HCT116 (cell line): ENCODE measurements at regions not wholly inside any gene's neighbourhood (a gene's known extent, or its start where the extent isn't known, plus 50 kb on each side); places are given as distances from the start of the nearest gene placed in this dataset.

Experiments
- ATAC-seq: fragments of 200-7000 bp; cut with Tn5 transposase; 2 replicates; pipeline ENCODE4 v1.9.1; 2020; ENCODE audit warnings: mild to moderate bottlenecking, moderate library complexity
- BruUV-seq: library from RNA; stranded (reverse); fragments of 400-500 nt; replicated peaks from 2 replicates; lab custom pipeline; 2021; lab: Mats Ljungman, UMichigan
- CTCF ChIA-PET: fragments of 300-600 bp; sonication (Branson Sonifier 250); formaldehyde crosslinking; loops from one replicate; lab custom pipeline; 2021; ENCODE audit warnings: antibody characterized with exemption; lab: Charles Lee
- POLR2A ChIA-PET: fragments of 300-600, 350-600 bp; sonication (Branson Sonifier 250); formaldehyde crosslinking; loops from one replicate; lab custom pipeline; 2021; ENCODE audit warnings: antibody characterized with exemption; lab: Charles Lee
- RAD21 ChIA-PET, 2 experiments: fragments of 300-600 bp; sonication (Branson Sonifier 250); formaldehyde crosslinking; loops; one replicate each; lab custom pipeline; 2023; ENCODE audit warnings: low total read pairs in 2 of 2; ENCODE audit not compliant: uncharacterized antibody in 2 of 2, unreplicated experiment in 2 of 2, low non-redundant PET in 1 of 2; lab: Charles Lee
- DNase-seq: peaks from one replicate; pipeline ENCODE4 v3.0.0-alpha.2; 2010; ENCODE audit warnings: low read depth, low spot score
- H2AFZ ChIP-seq: fragments of 200-600 bp; shearing (Covaris generic), sonication (generic); 2 replicates; pipeline ENCODE4 v1.6.1; 2017; ENCODE audit warnings: low read depth, mixed run types, mixed read lengths, antibody characterized with exemption, low read length; ENCODE audit not compliant: poor library complexity, severe bottlenecking
- H3K27ac ChIP-seq: 2 replicates; pipeline ENCODE4 v1.5.1; 2012; ENCODE audit warnings: low read depth, low read length
- H3K27me3 ChIP-seq: fragments of 200-600 bp; sonication (generic); 2 replicates; pipeline ENCODE4 v1.6.1; 2016; ENCODE audit warnings: mixed run types, low read length, mixed read lengths; ENCODE audit not compliant: insufficient read depth
- H3K36me3 ChIP-seq, 2 experiments: fragments of 200-500 bp in 1 of 2; fragments of 200-600 bp in 1 of 2; sonication (Bioruptor generic) in 1 of 2; sonication (generic) in 1 of 2; 2 replicates each; pipeline versions ENCODE4 v1.5.1 to v1.6.1; 2014 to 2016; ENCODE audit warnings: low read length in 2 of 2, inconsistent platforms in 1 of 2, mixed read lengths in 1 of 2, mixed run types in 1 of 2; ENCODE audit not compliant: insufficient read depth in 2 of 2, control insufficient read depth in 1 of 2
- H3K4me1 ChIP-seq, 2 experiments: fragments of 200-600 bp in 1 of 2; sonication (generic) in 1 of 2; 2 replicates each; pipeline versions ENCODE4 v1.5.1 to v1.6.1; 2012 to 2017; ENCODE audit warnings: low read length in 2 of 2, inconsistent platforms in 1 of 2, mild to moderate bottlenecking in 1 of 2, mixed read lengths in 1 of 2, mixed run types in 1 of 2, moderate library complexity in 1 of 2; ENCODE audit not compliant: insufficient read depth in 2 of 2, control insufficient read depth in 1 of 2
- H3K4me2 ChIP-seq: fragments of 200-600 bp; sonication (generic); 2 replicates; pipeline ENCODE4 v1.6.1; 2017; ENCODE audit warnings: mixed run types, low read length, mixed read lengths
- H3K4me3 ChIP-seq, 2 experiments: fragments of 200-600 bp in 1 of 2; sonication (generic) in 1 of 2; replicated peaks in 1 of 2; 2 replicates each; pipeline ENCODE4 v1.5.1; 2011 to 2016; ENCODE audit warnings: low read length in 2 of 2, control low read depth in 1 of 2, low read depth in 1 of 2, mild to moderate bottlenecking in 1 of 2, mixed read lengths in 1 of 2, mixed run types in 1 of 2
- H3K79me2 ChIP-seq: fragments of 200-600 bp; sonication (generic); 2 replicates; pipeline ENCODE4 v1.6.1; 2017; ENCODE audit warnings: mild to moderate bottlenecking, mixed run types, low read length, moderate library complexity, mixed read lengths; ENCODE audit not compliant: insufficient read depth
- H3K9ac ChIP-seq: fragments of 200-600 bp; sonication (generic); 2 replicates; pipeline ENCODE4 v1.6.1; 2016; ENCODE audit warnings: low read length, mixed read lengths
- H3K9me2 ChIP-seq: fragments of 200-600 bp; sonication (generic), shearing (Covaris generic); 2 replicates; pipeline ENCODE4 v1.6.1; 2017; ENCODE audit warnings: mixed run types, mild to moderate bottlenecking, moderate library complexity; ENCODE audit not compliant: insufficient read depth
- H3K9me3 ChIP-seq, 2 experiments: fragments of 200-500 bp in 1 of 2; fragments of 200-600 bp in 1 of 2; sonication (Bioruptor generic) in 1 of 2; sonication (generic) in 1 of 2; 2 replicates each; pipeline ENCODE4 v1.6.1; 2014 to 2017; ENCODE audit warnings: low read length in 2 of 2, mixed read lengths in 2 of 2, inconsistent platforms in 1 of 2, low read depth in 1 of 2, mild to moderate bottlenecking in 1 of 2, mixed run types in 1 of 2, moderate library complexity in 1 of 2; ENCODE audit not compliant: control insufficient read depth in 1 of 2, insufficient read depth in 1 of 2
- H4K20me1 ChIP-seq: fragments of 200-600 bp; sonication (generic), shearing (Covaris generic); 2 replicates; pipeline ENCODE4 v1.6.1; 2017; ENCODE audit warnings: mixed run types, mild to moderate bottlenecking, moderate library complexity; ENCODE audit not compliant: insufficient read depth
- CBX3 ChIP-seq: IDR thresholded peaks from 2 replicates; pipeline ENCODE4 v1.6.1; 2012; ENCODE audit warnings: low read depth
- EGR1 ChIP-seq: IDR thresholded peaks from 2 replicates; pipeline ENCODE4 v1.6.1; 2012; ENCODE audit warnings: low read depth
- ELF1 ChIP-seq: IDR thresholded peaks from 2 replicates; pipeline ENCODE4 v1.6.1; 2012; ENCODE audit warnings: low read depth, borderline replicate concordance
- EZH2 ChIP-seq: fragments of 200-600 bp; sonication (generic); IDR thresholded peaks from 2 replicates; pipeline ENCODE4 v1.6.1; 2017; ENCODE audit warnings: antibody characterized with exemption, mixed run types
- EZH2phosphoT487 ChIP-seq: fragments of 200-600 bp; IDR thresholded peaks from 2 replicates; pipeline ENCODE4 v1.6.1; 2018; ENCODE audit warnings: antibody characterized with exemption, borderline replicate concordance
- FOSL1 ChIP-seq: IDR thresholded peaks from 2 replicates; pipeline ENCODE4 v1.6.1; 2012; ENCODE audit warnings: low read depth
- JUND ChIP-seq: IDR thresholded peaks from 2 replicates; pipeline ENCODE4 v1.6.1; 2012
- POLR2AphosphoS5 ChIP-seq: IDR thresholded peaks from 2 replicates; pipeline ENCODE4 v1.6.1; 2011; ENCODE audit warnings: mild to moderate bottlenecking, low read depth, low read length, moderate library complexity
- SP1 ChIP-seq: IDR thresholded peaks from 2 replicates; pipeline ENCODE4 v1.6.1; 2012; ENCODE audit warnings: low read depth
- SRF ChIP-seq: IDR thresholded peaks from 2 replicates; pipeline ENCODE4 v1.6.1; 2012; ENCODE audit warnings: low read depth
- TCF7L2 ChIP-seq: IDR thresholded peaks from 2 replicates; pipeline ENCODE4 v1.7.0; 2011; ENCODE audit warnings: borderline replicate concordance, inconsistent platforms; ENCODE audit not compliant: insufficient read depth, insufficient read length; ENCODE audit errors: extremely low read depth
- YY1 ChIP-seq: IDR thresholded peaks from 2 replicates; pipeline ENCODE4 v1.6.1; 2011; ENCODE audit warnings: low read length, low read depth, moderate library complexity, mild to moderate bottlenecking; ENCODE audit not compliant: insufficient replicate concordance; ENCODE audit errors: extremely low read depth
- ZNF274 ChIP-seq: fragments of 200-500 bp; sonication (Bioruptor generic); IDR thresholded peaks from 2 replicates; pipeline ENCODE4 v1.6.1; 2014; ENCODE audit warnings: mild to moderate bottlenecking, low read depth, low read length, inconsistent platforms
- intact Hi-C: fragments of 100-400 bp; cut with micrococcal nuclease; formaldehyde crosslinking; loops from 2 replicates; pipeline ENCODE4 v1.10.0; 2022
- TF ChIP-seq, protein P1 (sequence below): IDR thresholded peaks from 2 replicates; pipeline ENCODE4 v1.6.1; 2012
- TF ChIP-seq, protein P2 (sequence below): IDR thresholded peaks from 2 replicates; pipeline ENCODE4 v1.6.1; 2011; ENCODE audit warnings: mild to moderate bottlenecking, low read length, moderate library complexity; ENCODE audit not compliant: insufficient replicate concordance; ENCODE audit errors: extremely low read depth
- TF ChIP-seq, protein P3 (sequence below), 3 experiments: fragments of 200-600 bp in 1 of 3; sonication (generic) in 1 of 3; IDR thresholded peaks in 2 of 3; conservative IDR thresholded peaks in 1 of 3; 2 replicates each; pipeline ENCODE4 v1.5.1; 2012 to 2017; ENCODE audit warnings: low read depth in 2 of 3, low read length in 2 of 3, antibody characterized with exemption in 1 of 3, borderline replicate concordance in 1 of 3, control low read depth in 1 of 3, mild to moderate bottlenecking in 1 of 3, mixed read lengths in 1 of 3, mixed run types in 1 of 3, moderate library complexity in 1 of 3; ENCODE audit not compliant: insufficient read depth in 1 of 3
- TF ChIP-seq, protein P4 (sequence below): IDR thresholded peaks from 2 replicates; pipeline ENCODE4 v1.6.1; 2012; ENCODE audit warnings: low read depth

DNA sequence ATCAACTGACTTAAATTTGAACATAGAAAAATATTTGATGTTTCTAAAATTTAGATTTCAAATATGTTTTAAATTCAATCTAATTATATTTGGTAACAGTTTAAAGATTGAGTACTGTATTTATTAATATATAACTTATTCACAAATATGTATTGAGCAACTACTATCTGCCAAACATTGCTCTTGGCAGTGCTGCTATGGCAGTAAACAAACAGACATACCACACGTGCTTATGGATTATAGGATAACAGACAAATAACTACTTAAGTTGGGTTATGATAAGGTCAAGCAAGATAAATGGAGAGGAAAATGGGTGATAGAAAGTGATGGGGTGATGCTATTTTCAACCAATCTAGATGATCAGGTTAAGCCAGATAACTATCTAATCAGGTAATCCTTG lies 538.1 kb downstream of the C12orf50 start:
- ATAC-seq, result no peak
- BruUV-seq, result no TSS peak
- Histone ChIP-seq H3K9ac (no peak overlapping the region), H3K27me3 (no peaks in the 10 kb centered on the region), H4K20me1 (no peaks in the 10 kb centered on the region), H3K4me3 (no peak overlapping the region), H3K27ac (no peak overlapping the region), H3K4me1 (no peaks in the 10 kb centered on the region), H3K36me3 (no peaks in the 10 kb centered on the region), H3K79me2 (no peaks in the 10 kb centered on the region), H2AFZ (no peak overlapping the region), H3K4me2 (no peak overlapping the region), H3K9me2 (no peaks in the 10 kb centered on the region), H3K9me3 (no peaks in the 10 kb centered on the region)
- ChIA-PET RAD21 (no interaction called here), POLR2A (no interaction called here), CTCF (no interaction called here)
- TF ChIP-seq EZH2phosphoT487 (no peak), ELF1 (no peak), CBX3 (no peak), SRF (no peak), EGR1 (no peak), SP1 (no peak), TCF7L2 (no peak), ZNF274 (no peak), POLR2AphosphoS5 (no peak), EZH2 (no peak), YY1 (no peak), JUND (no peak), FOSL1 (no peak)
- TF ChIP-seq, protein P1, sequence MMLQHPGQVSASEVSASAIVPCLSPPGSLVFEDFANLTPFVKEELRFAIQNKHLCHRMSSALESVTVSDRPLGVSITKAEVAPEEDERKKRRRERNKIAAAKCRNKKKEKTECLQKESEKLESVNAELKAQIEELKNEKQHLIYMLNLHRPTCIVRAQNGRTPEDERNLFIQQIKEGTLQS, result no peak
- TF ChIP-seq, protein P2, sequence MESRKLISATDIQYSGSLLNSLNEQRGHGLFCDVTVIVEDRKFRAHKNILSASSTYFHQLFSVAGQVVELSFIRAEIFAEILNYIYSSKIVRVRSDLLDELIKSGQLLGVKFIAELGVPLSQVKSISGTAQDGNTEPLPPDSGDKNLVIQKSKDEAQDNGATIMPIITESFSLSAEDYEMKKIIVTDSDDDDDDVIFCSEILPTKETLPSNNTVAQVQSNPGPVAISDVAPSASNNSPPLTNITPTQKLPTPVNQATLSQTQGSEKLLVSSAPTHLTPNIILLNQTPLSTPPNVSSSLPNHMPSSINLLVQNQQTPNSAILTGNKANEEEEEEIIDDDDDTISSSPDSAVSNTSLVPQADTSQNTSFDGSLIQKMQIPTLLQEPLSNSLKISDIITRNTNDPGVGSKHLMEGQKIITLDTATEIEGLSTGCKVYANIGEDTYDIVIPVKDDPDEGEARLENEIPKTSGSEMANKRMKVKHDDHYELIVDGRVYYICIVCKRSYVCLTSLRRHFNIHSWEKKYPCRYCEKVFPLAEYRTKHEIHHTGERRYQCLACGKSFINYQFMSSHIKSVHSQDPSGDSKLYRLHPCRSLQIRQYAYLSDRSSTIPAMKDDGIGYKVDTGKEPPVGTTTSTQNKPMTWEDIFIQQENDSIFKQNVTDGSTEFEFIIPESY, result no peak
- TF ChIP-seq, protein P3, sequence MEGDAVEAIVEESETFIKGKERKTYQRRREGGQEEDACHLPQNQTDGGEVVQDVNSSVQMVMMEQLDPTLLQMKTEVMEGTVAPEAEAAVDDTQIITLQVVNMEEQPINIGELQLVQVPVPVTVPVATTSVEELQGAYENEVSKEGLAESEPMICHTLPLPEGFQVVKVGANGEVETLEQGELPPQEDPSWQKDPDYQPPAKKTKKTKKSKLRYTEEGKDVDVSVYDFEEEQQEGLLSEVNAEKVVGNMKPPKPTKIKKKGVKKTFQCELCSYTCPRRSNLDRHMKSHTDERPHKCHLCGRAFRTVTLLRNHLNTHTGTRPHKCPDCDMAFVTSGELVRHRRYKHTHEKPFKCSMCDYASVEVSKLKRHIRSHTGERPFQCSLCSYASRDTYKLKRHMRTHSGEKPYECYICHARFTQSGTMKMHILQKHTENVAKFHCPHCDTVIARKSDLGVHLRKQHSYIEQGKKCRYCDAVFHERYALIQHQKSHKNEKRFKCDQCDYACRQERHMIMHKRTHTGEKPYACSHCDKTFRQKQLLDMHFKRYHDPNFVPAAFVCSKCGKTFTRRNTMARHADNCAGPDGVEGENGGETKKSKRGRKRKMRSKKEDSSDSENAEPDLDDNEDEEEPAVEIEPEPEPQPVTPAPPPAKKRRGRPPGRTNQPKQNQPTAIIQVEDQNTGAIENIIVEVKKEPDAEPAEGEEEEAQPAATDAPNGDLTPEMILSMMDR (IDR thresholded peaks at IDR 0.05 in 2 of 3, conservative IDR thresholded peaks at IDR 0.05 in 1 of 3; ENCODE audit: borderline replicate concordance in 1 of 3, insufficient read depth in 1 of 3, low read depth in 2 of 3, low read length in 2 of 3), result no peak
- TF ChIP-seq, protein P4, sequence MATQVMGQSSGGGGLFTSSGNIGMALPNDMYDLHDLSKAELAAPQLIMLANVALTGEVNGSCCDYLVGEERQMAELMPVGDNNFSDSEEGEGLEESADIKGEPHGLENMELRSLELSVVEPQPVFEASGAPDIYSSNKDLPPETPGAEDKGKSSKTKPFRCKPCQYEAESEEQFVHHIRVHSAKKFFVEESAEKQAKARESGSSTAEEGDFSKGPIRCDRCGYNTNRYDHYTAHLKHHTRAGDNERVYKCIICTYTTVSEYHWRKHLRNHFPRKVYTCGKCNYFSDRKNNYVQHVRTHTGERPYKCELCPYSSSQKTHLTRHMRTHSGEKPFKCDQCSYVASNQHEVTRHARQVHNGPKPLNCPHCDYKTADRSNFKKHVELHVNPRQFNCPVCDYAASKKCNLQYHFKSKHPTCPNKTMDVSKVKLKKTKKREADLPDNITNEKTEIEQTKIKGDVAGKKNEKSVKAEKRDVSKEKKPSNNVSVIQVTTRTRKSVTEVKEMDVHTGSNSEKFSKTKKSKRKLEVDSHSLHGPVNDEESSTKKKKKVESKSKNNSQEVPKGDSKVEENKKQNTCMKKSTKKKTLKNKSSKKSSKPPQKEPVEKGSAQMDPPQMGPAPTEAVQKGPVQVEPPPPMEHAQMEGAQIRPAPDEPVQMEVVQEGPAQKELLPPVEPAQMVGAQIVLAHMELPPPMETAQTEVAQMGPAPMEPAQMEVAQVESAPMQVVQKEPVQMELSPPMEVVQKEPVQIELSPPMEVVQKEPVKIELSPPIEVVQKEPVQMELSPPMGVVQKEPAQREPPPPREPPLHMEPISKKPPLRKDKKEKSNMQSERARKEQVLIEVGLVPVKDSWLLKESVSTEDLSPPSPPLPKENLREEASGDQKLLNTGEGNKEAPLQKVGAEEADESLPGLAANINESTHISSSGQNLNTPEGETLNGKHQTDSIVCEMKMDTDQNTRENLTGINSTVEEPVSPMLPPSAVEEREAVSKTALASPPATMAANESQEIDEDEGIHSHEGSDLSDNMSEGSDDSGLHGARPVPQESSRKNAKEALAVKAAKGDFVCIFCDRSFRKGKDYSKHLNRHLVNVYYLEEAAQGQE, result no peak
- no peak for DNase-seq
- intact Hi-C loops, result no loop called here
